Panc1 (cell line): ENCODE measurements at regions not wholly inside any gene's neighbourhood (a gene's known extent, or its start where the extent isn't known, plus 50 kb on each side); places are given as distances from the start of the nearest gene placed in this dataset.

Source experiments
- ATAC-seq: fragments of 200-7000 bp; cut with Tn5 transposase; 2 replicates; pipeline ENCODE4 v1.9.1; 2020; ENCODE audit warnings: mild to moderate bottlenecking, moderate library complexity
- BruUV-seq: library from RNA; stranded (reverse); fragments of 400-500 nt; replicated peaks from 2 replicates; lab custom pipeline; 2021; lab: Mats Ljungman, UMichigan
- CTCF ChIA-PET: fragments of 300-600 bp; sonication (Branson Sonifier 250); formaldehyde crosslinking; loops from one replicate; lab custom pipeline; 2022; ENCODE audit warnings: antibody characterized with exemption; lab: Charles Lee
- POLR2A ChIA-PET: fragments of 300-600 bp; sonication (Branson Sonifier 250); formaldehyde crosslinking; loops from one replicate; lab custom pipeline; 2022; ENCODE audit warnings: antibody characterized with exemption; lab: Charles Lee
- DNase-seq: peaks from one replicate; pipeline ENCODE4 v3.0.0-alpha.2; 2010; ENCODE audit warnings: low read depth, low spot score
- H3K27ac ChIP-seq: 2 replicates; pipeline ENCODE4 v1.5.1; 2011; ENCODE audit warnings: mild to moderate bottlenecking, low read length, inconsistent platforms
- H3K27me3 ChIP-seq: fragments of 200-500 bp; sonication (Bioruptor generic); 2 replicates; pipeline ENCODE4 v1.6.0; 2014; ENCODE audit warnings: low read length, inconsistent platforms; ENCODE audit not compliant: control insufficient read depth, insufficient read depth
- H3K36me3 ChIP-seq: fragments of 200-500 bp; sonication (Bioruptor generic); 2 replicates; pipeline ENCODE4 v1.5.1; 2014; ENCODE audit warnings: inconsistent platforms, mild to moderate bottlenecking, low read length, moderate library complexity; ENCODE audit not compliant: control insufficient read depth, insufficient read depth
- H3K4me1 ChIP-seq: 2 replicates; pipeline ENCODE4 v1.5.1; 2011; ENCODE audit warnings: inconsistent platforms, mild to moderate bottlenecking, low read length, moderate library complexity; ENCODE audit not compliant: control insufficient read depth, insufficient read depth
- H3K4me3 ChIP-seq, 2 experiments: 2 replicates each; pipeline ENCODE4 v1.5.1; 2011 to 2012; ENCODE audit warnings: low read depth in 2 of 2, low read length in 2 of 2, mild to moderate bottlenecking in 2 of 2, inconsistent platforms in 1 of 2, moderate library complexity in 1 of 2
- H3K9me3 ChIP-seq: fragments of 200-500 bp; sonication (Bioruptor generic); 2 replicates; pipeline ENCODE4 v1.5.1; 2014; ENCODE audit warnings: low read depth, mild to moderate bottlenecking, inconsistent platforms, low read length, moderate library complexity; ENCODE audit not compliant: control insufficient read depth, insufficient read depth
- POLR2AphosphoS5 ChIP-seq: IDR thresholded peaks from 2 replicates; pipeline ENCODE4 v1.6.1; 2012; ENCODE audit warnings: mild to moderate bottlenecking, low read depth, low read length, moderate library complexity
- SIN3A ChIP-seq: IDR thresholded peaks from 2 replicates; pipeline ENCODE4 v1.6.1; 2012; ENCODE audit warnings: low read depth, mild to moderate bottlenecking, low read length, moderate library complexity, borderline replicate concordance; ENCODE audit not compliant: insufficient read depth
- TCF7L2 ChIP-seq: IDR thresholded peaks from 2 replicates; pipeline ENCODE4 v1.6.1; 2011; ENCODE audit warnings: mild to moderate bottlenecking, low read depth, low read length, inconsistent platforms
- in situ Hi-C: cut with HindIII; loops from 2 replicates; pipeline ENCODE4 v1.10.0; 2016; ENCODE audit warnings: low sequenced_read_pairs, low pct_unique_long_range_greater_than_20kb
- intact Hi-C: fragments of 100-400 bp; cut with micrococcal nuclease; formaldehyde crosslinking; loops from one replicate; pipeline ENCODE4 v1.10.0; 2022; ENCODE audit not compliant: unreplicated experiment
- TF ChIP-seq, protein P1 (sequence below), 2 experiments: IDR thresholded peaks; 2 replicates each; pipeline ENCODE4 v1.6.1; 2011 to 2012; ENCODE audit warnings: low read depth in 2 of 2, control low read depth in 1 of 2, low read length in 1 of 2, mild to moderate bottlenecking in 1 of 2, moderate library complexity in 1 of 2; ENCODE audit not compliant: insufficient read depth in 1 of 2
- TF ChIP-seq, protein P2 (sequence below): fragments of 450-650 bp; IDR thresholded peaks from 2 replicates; pipeline ENCODE4 v1.5.1; 2017; ENCODE audit warnings: mild to moderate bottlenecking

DNA sequence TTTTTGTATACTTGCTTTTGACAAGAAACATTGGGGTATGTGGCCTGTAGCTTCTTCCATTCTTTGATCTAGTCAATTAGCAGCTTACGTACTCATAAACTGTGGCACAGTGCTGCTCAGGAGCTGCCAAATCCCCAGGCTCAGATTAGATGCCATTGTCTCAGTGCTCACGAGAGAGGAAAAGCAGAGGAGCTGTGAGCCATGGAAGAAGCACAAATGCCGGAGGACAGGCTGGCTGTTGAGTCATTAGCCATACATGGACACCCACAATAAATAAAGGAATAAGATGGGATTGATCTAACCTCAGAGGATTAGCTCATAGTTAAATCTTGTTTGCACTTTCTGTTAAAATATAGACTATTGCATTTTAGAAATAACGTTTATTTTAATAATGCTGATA is 121.7 kb downstream of the POSTN start:
- TF ChIP-seq SIN3A (no peak), POLR2AphosphoS5 (no peak), TCF7L2 (no peak)
- TF ChIP-seq, protein P1, sequence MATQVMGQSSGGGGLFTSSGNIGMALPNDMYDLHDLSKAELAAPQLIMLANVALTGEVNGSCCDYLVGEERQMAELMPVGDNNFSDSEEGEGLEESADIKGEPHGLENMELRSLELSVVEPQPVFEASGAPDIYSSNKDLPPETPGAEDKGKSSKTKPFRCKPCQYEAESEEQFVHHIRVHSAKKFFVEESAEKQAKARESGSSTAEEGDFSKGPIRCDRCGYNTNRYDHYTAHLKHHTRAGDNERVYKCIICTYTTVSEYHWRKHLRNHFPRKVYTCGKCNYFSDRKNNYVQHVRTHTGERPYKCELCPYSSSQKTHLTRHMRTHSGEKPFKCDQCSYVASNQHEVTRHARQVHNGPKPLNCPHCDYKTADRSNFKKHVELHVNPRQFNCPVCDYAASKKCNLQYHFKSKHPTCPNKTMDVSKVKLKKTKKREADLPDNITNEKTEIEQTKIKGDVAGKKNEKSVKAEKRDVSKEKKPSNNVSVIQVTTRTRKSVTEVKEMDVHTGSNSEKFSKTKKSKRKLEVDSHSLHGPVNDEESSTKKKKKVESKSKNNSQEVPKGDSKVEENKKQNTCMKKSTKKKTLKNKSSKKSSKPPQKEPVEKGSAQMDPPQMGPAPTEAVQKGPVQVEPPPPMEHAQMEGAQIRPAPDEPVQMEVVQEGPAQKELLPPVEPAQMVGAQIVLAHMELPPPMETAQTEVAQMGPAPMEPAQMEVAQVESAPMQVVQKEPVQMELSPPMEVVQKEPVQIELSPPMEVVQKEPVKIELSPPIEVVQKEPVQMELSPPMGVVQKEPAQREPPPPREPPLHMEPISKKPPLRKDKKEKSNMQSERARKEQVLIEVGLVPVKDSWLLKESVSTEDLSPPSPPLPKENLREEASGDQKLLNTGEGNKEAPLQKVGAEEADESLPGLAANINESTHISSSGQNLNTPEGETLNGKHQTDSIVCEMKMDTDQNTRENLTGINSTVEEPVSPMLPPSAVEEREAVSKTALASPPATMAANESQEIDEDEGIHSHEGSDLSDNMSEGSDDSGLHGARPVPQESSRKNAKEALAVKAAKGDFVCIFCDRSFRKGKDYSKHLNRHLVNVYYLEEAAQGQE (IDR thresholded peaks at IDR 0.05; ENCODE audit: insufficient read depth in 1 of 2, low read depth in 2 of 2, low read length in 1 of 2) = no peak
- TF ChIP-seq, protein P2, sequence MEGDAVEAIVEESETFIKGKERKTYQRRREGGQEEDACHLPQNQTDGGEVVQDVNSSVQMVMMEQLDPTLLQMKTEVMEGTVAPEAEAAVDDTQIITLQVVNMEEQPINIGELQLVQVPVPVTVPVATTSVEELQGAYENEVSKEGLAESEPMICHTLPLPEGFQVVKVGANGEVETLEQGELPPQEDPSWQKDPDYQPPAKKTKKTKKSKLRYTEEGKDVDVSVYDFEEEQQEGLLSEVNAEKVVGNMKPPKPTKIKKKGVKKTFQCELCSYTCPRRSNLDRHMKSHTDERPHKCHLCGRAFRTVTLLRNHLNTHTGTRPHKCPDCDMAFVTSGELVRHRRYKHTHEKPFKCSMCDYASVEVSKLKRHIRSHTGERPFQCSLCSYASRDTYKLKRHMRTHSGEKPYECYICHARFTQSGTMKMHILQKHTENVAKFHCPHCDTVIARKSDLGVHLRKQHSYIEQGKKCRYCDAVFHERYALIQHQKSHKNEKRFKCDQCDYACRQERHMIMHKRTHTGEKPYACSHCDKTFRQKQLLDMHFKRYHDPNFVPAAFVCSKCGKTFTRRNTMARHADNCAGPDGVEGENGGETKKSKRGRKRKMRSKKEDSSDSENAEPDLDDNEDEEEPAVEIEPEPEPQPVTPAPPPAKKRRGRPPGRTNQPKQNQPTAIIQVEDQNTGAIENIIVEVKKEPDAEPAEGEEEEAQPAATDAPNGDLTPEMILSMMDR = no peak
- ChIA-PET POLR2A (no interaction called here), CTCF (no interaction called here)
- no peaks in the 10 kb centered on the region for H3K27me3 ChIP-seq
- H3K4me1 ChIP-seq = no peaks in the 10 kb centered on the region
- H3K27ac ChIP-seq = no peak overlapping the region
- H3K9me3 ChIP-seq = no peaks in the 10 kb centered on the region
- ATAC-seq = no peak
- in situ Hi-C loops (no loop called here), intact Hi-C loops (no loop called here)
- no peaks in the 10 kb centered on the region for H3K36me3 ChIP-seq
- DNase-seq = no peak
- H3K4me3 ChIP-seq = no peak overlapping the region
- no TSS peak for BruUV-seq

DNA sequence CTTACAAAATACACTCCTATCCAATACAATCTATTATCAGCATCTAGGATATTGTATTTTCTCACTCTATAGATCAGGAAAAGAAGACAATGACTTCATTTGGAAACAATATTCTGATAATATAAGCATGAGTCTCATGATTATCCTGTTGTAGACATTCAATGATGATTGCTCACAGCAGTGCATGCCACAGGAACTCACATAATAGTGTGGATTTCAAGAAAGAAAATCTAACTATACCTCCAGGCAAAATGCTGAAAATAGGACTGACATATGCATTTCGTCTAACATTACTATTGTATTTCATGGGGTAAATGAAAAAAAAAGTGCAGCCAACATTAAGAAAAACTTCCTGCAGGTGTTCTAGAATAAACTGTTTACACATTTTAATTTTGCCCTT is 122.6 kb downstream of the POSTN start:
- CTCF ChIA-PET = no interaction called here
- ATAC-seq = no peak

More for the DNA sequence above, 122.6 kb downstream of the POSTN start:
- Histone ChIP-seq H3K4me3 (no peak overlapping the region), H3K4me1 (no peaks in the 10 kb centered on the region), H3K27ac (no peak overlapping the region), H3K9me3 (no peaks in the 10 kb centered on the region), H3K27me3 (no peaks in the 10 kb centered on the region), H3K36me3 (no peaks in the 10 kb centered on the region)
- in situ Hi-C loops = no loop called here
- intact Hi-C loops = no loop called here
- no peak for DNase-seq
- POLR2A ChIA-PET = no interaction called here
- TF ChIP-seq, protein P2 = no peak
- TF ChIP-seq POLR2AphosphoS5 (no peak), TCF7L2 (no peak), SIN3A (no peak)
- TF ChIP-seq, protein P1 (IDR thresholded peaks at IDR 0.05; ENCODE audit: insufficient read depth in 1 of 2, low read depth in 2 of 2, low read length in 1 of 2) = no peak
- BruUV-seq = no TSS peak
